22Rv1 (cell line): ENCODE measurements at regions not wholly inside any gene's neighbourhood (a gene's known extent, or its start where the extent isn't known, plus 50 kb on each side); places are given as distances from the start of the nearest gene placed in this dataset.

Source experiments
- H3K27ac ChIP-seq: fragments of 450-650 bp; 2 replicates; pipeline ENCODE4 v1.5.1; 2017
- ZFX ChIP-seq: fragments of 450-650 bp; IDR thresholded peaks from 2 replicates; pipeline ENCODE4 v1.6.1; 2017; ENCODE audit warnings: antibody characterized with exemption, borderline replicate concordance
- TF ChIP-seq, protein P1 (sequence below): fragments of 450-650 bp; IDR thresholded peaks from 2 replicates; pipeline ENCODE4 v1.5.1; 2017; ENCODE audit warnings: mild to moderate bottlenecking

DNA sequence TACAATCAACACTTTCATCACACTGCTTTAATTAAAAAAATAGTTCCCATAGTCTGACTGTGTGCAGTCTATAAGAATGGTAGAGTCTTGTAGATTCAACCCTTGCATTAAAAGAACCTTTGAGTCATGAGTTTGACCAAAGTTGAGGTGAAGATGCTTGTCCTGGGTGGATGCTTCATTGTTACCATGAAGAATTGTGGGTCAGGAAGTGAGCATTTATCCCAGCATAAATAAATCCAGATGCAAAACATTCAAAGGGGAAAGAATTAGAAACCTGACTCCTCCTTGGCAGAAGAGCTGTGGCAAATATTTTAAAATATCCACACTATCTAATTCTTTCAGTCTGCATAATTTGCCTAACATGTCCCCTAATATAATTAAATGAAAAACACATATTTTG lies 72.9 kb upstream of the SPAG17 start:
- H3K27ac ChIP-seq, result no peak overlapping the region
- TF ChIP-seq ZFX, result no peak
- TF ChIP-seq, protein P1, sequence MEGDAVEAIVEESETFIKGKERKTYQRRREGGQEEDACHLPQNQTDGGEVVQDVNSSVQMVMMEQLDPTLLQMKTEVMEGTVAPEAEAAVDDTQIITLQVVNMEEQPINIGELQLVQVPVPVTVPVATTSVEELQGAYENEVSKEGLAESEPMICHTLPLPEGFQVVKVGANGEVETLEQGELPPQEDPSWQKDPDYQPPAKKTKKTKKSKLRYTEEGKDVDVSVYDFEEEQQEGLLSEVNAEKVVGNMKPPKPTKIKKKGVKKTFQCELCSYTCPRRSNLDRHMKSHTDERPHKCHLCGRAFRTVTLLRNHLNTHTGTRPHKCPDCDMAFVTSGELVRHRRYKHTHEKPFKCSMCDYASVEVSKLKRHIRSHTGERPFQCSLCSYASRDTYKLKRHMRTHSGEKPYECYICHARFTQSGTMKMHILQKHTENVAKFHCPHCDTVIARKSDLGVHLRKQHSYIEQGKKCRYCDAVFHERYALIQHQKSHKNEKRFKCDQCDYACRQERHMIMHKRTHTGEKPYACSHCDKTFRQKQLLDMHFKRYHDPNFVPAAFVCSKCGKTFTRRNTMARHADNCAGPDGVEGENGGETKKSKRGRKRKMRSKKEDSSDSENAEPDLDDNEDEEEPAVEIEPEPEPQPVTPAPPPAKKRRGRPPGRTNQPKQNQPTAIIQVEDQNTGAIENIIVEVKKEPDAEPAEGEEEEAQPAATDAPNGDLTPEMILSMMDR, result no peak

- no peak overlapping the region for H3K27ac ChIP-seq
- TF ChIP-seq, protein P1, result no peak
- no peak for TF ChIP-seq ZFX
Measured at GRCh38 chr1:118254491-118255425, 69.7 kb upstream of the SPAG17 start.

DNA sequence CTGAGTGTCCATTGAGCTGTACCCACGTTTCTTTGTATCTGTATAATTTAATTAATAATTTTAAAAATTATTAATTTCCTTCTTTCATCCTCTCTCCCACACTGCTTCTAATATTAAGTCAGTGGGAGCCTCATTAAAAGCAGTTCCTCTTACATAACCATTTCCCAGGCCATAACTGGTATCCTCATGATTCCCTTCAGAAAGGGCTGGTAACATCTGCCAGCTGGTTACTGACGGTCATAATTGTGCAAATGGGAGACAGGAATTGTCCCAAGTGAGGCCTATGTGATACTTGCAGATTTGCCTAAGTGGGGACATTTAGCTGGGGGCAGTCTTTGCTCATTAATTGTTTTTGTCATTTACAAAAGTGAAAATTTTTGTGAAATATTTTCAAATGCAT lies 69.0 kb upstream of the SPAG17 start:
- TF ChIP-seq ZFX, result no peak
- TF ChIP-seq, protein P1, result no peak
- H3K27ac ChIP-seq, result no peak overlapping the region

DNA sequence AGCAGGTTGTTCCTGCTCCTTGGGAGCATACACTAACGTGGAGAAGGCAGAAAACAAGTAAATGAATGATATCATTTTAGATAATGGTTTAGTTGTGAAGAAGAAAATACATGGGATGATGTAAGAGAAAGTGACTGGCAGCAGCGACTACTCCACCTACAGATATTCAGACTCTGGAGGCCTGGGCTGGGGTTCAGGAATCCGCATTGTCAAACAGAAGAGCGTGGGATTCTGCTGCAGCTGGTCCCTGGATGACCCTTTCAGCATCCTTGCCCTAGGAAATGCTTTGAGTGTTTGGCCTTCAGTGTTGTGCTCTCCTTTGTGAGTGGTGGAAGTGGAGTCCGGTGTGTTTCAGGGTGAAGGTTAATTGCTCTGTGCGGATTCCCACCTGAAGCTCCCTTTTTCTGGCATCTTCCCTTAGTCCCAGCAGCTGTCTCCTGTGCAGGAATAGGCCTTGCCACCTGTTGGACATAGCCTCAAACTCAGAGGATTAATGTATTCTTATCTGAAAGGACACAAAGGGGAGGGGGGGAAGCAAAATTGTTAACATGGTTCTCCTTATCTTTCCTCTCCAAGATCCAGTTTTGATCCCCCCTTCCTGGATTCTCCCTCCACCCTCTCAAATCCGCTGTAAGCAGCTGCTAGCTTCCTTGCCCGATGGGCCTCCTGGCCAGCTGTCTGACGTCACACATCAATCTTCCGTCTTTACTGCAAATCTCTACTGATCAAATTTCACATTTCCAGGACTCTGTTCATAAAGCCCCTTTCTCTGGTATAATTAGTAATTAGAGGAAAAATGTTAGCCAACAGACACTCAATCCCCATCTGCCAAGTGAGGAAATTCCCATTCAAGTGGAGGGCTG lies 68.3 kb upstream of the SPAG17 start:
- no peak overlapping the region for H3K27ac ChIP-seq
- TF ChIP-seq, protein P1, result no peak
- TF ChIP-seq ZFX, result no peak

DNA sequence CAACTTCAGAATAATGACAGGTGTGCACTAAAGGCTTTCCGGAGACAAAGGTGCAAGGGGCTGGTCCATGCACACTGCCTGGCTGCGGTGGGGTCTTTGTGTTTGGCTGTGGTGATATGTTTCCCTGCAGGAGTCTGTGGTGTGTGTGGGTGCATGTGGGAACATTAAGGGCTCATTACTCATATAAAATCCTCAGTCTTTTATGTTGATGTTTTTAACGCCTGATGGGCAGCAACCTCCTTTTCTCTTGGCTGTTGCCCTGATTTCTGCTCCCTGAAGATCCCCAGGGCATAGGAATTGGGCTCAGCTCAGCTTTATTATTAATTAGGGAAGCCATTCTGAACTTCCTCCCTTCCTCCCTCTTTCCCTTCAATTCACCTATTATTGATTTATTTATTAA lies 67.6 kb upstream of the SPAG17 start:
- no peak for TF ChIP-seq ZFX
- TF ChIP-seq, protein P1, result no peak
- H3K27ac ChIP-seq, result no peak overlapping the region

DNA sequence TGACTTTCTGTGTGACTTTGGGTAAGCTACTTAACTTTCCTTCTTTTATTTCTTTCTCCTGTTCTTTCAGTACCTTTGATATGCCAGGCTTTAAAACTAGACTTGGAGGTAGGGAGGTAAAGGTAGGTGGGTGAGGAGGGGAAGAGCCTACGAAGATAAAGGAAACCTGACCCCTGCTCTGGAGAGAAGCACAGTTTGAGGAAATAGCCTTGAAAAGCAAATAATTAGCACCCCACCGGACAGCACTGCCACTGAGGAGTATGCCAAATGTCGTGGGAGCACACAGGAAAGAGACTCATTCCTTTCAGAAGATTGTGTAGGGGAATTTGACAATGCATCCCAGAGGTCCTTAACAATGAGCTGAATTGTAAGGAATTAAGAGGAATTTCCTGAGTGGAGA lies 65.2 kb upstream of the SPAG17 start:
- no peak overlapping the region for H3K27ac ChIP-seq
- TF ChIP-seq ZFX, result no peak
- TF ChIP-seq, protein P1, result no peak

DNA sequence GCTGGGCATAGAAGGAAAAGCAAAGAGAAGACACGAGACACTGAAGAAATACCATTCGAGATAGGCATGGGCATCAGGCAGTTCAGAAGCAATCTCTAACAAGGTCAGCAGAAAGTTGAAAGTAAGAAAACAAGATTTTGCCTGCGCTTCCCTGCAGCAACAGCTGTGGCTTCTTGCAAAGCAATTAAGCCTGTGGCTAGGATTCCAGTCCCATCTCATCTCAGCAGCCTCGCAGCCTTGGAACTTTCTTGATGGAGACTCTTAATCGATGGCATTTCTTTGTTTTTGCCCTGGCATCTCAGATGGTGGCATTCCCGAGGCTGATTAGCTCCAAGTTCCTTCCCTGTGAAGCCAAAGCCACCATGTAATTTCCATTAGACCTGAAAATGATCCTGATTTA lies 64.6 kb upstream of the SPAG17 start:
- H3K27ac ChIP-seq, result no peak overlapping the region
- TF ChIP-seq, protein P1, result no peak
- TF ChIP-seq ZFX, result no peak
